ENCODE measurements at regions not wholly inside any gene's neighbourhood (a gene's known extent, or its start where the extent isn't known, plus 50 kb on each side); places are given as distances from the start of the nearest gene placed in this dataset.

- Histone ChIP-seq H3K4me1 (ENCODE audit: control insufficient read depth, insufficient read depth, low read length) (no peaks in the 10 kb centered on the region), H3K27ac (ENCODE audit: low read length) (no peak overlapping the region), H3K4me3 (ENCODE audit: low read length) (no peak overlapping the region), H3K36me3 (ENCODE audit: control insufficient read depth, insufficient read depth, low read length) (no peaks in the 10 kb centered on the region), H3K27me3 (ENCODE audit: control insufficient read depth, insufficient read depth, low read length) (no peaks in the 10 kb centered on the region), H3K9me3 (replicated peaks; ENCODE audit: control insufficient read depth, low read depth, low read length) (peaks cover 6% of the 10 kb centered on the region)
- 84% methylated on average over 3 of the region's 4 CpGs for WGBS (ENCODE audit: insufficient coverage)
- DNase-seq = no peak
Observed at GRCh38 chr5:61907995-61908394, 398.0 kb upstream of the KIF2A start.

GRCh38 chr5:61910771-61911170, 395.2 kb upstream of the KIF2A start:
- Histone ChIP-seq H3K36me3 (ENCODE audit: control insufficient read depth, insufficient read depth, low read length) (no peaks in the 10 kb centered on the region), H3K27ac (ENCODE audit: low read length) (no peak overlapping the region), H3K9me3 (replicated peaks; ENCODE audit: control insufficient read depth, low read depth, low read length) (peaks cover 6% of the 10 kb centered on the region), H3K4me1 (ENCODE audit: control insufficient read depth, insufficient read depth, low read length) (no peaks in the 10 kb centered on the region), H3K4me3 (ENCODE audit: low read length) (no peak overlapping the region), H3K27me3 (ENCODE audit: control insufficient read depth, insufficient read depth, low read length) (no peaks in the 10 kb centered on the region)
- no peak for DNase-seq
- 90% methylated on average over 2 of the region's 2 CpGs for WGBS (ENCODE audit: insufficient coverage)

- H3K36me3 ChIP-seq (ENCODE audit: control insufficient read depth, insufficient read depth, low read length) = no peaks in the 10 kb centered on the region
- WGBS (ENCODE audit: insufficient coverage) = 94% methylated on average over 3 of the region's 6 CpGs
- no peak overlapping the region for H3K27ac ChIP-seq (ENCODE audit: low read length)
- DNase-seq = no peak
- no peaks in the 10 kb centered on the region for H3K4me1 ChIP-seq (ENCODE audit: control insufficient read depth, insufficient read depth, low read length)
- no peaks in the 10 kb centered on the region for H3K27me3 ChIP-seq (ENCODE audit: control insufficient read depth, insufficient read depth, low read length)
- H3K9me3 ChIP-seq (replicated peaks; ENCODE audit: control insufficient read depth, low read depth, low read length) = peaks cover 6% of the 10 kb centered on the region
- no peak overlapping the region for H3K4me3 ChIP-seq (ENCODE audit: low read length)
Observed at GRCh38 chr5:61912559-61912958, 393.4 kb upstream of the KIF2A start.

- Histone ChIP-seq H3K4me1 (ENCODE audit: control insufficient read depth, insufficient read depth, low read length) (no peaks in the 10 kb centered on the region), H3K27me3 (ENCODE audit: control insufficient read depth, insufficient read depth, low read length) (no peaks in the 10 kb centered on the region), H3K27ac (ENCODE audit: low read length) (no peak overlapping the region), H3K36me3 (ENCODE audit: control insufficient read depth, insufficient read depth, low read length) (no peaks in the 10 kb centered on the region), H3K4me3 (ENCODE audit: low read length) (no peak overlapping the region), H3K9me3 (replicated peaks; ENCODE audit: control insufficient read depth, low read depth, low read length) (peaks cover 6% of the 10 kb centered on the region)
- 53% methylated on average over 2 of the region's 4 CpGs for WGBS (ENCODE audit: insufficient coverage)
- DNase-seq = no peak
Observed at GRCh38 chr5:61915646-61916045, 390.4 kb upstream of the KIF2A start.

- peaks cover 4% of the 10 kb centered on the region for H3K9me3 ChIP-seq (replicated peaks; ENCODE audit: control insufficient read depth, low read depth, low read length)
- H3K4me1 ChIP-seq (ENCODE audit: control insufficient read depth, insufficient read depth, low read length) = no peaks in the 10 kb centered on the region
- no peaks in the 10 kb centered on the region for H3K36me3 ChIP-seq (ENCODE audit: control insufficient read depth, insufficient read depth, low read length)
- DNase-seq = no peak
- no peaks in the 10 kb centered on the region for H3K27me3 ChIP-seq (ENCODE audit: control insufficient read depth, insufficient read depth, low read length)
- 100% methylated on average over 1 of the region's 4 CpGs for WGBS (ENCODE audit: insufficient coverage)
- no peak overlapping the region for H3K4me3 ChIP-seq (ENCODE audit: low read length)
- no peak overlapping the region for H3K27ac ChIP-seq (ENCODE audit: low read length)
Observed at GRCh38 chr5:61916621-61917620, 389.1 kb upstream of the KIF2A start.

- Histone ChIP-seq H3K4me1 (ENCODE audit: control insufficient read depth, insufficient read depth, low read length) (no peaks in the 10 kb centered on the region), H3K36me3 (ENCODE audit: control insufficient read depth, insufficient read depth, low read length) (no peaks in the 10 kb centered on the region), H3K9me3 (replicated peaks; ENCODE audit: control insufficient read depth, low read depth, low read length) (no peaks in the 10 kb centered on the region), H3K27me3 (ENCODE audit: control insufficient read depth, insufficient read depth, low read length) (no peaks in the 10 kb centered on the region), H3K27ac (ENCODE audit: low read length) (no peak overlapping the region), H3K4me3 (ENCODE audit: low read length) (no peak overlapping the region)
- no peak for DNase-seq
- no CpG with 5 or more reads among the region's 2 CpGs for WGBS (ENCODE audit: insufficient coverage)
Observed at GRCh38 chr5:61918611-61919010, 387.4 kb upstream of the KIF2A start.

GRCh38 chr5:61919920-61920319, 386.1 kb upstream of the KIF2A start:
- H3K9me3 ChIP-seq (replicated peaks; ENCODE audit: control insufficient read depth, low read depth, low read length) = no peaks in the 10 kb centered on the region
- H3K27me3 ChIP-seq (ENCODE audit: control insufficient read depth, insufficient read depth, low read length) = no peaks in the 10 kb centered on the region
- H3K36me3 ChIP-seq (ENCODE audit: control insufficient read depth, insufficient read depth, low read length) = no peaks in the 10 kb centered on the region
- no peaks in the 10 kb centered on the region for H3K4me1 ChIP-seq (ENCODE audit: control insufficient read depth, insufficient read depth, low read length)
- no peak overlapping the region for H3K27ac ChIP-seq (ENCODE audit: low read length)
- no peak overlapping the region for H3K4me3 ChIP-seq (ENCODE audit: low read length)
- DNase-seq = no peak
- WGBS (ENCODE audit: insufficient coverage) = 61% methylated on average over 4 of the region's 6 CpGs

- Histone ChIP-seq H3K4me1 (ENCODE audit: control insufficient read depth, insufficient read depth, low read length) (no peaks in the 10 kb centered on the region), H3K36me3 (ENCODE audit: control insufficient read depth, insufficient read depth, low read length) (no peaks in the 10 kb centered on the region), H3K9me3 (replicated peaks; ENCODE audit: control insufficient read depth, low read depth, low read length) (no peaks in the 10 kb centered on the region), H3K27ac (ENCODE audit: low read length) (no peak overlapping the region), H3K27me3 (ENCODE audit: control insufficient read depth, insufficient read depth, low read length) (no peaks in the 10 kb centered on the region), H3K4me3 (ENCODE audit: low read length) (no peak overlapping the region)
- no CpG with 5 or more reads among the region's 1 CpG for WGBS (ENCODE audit: insufficient coverage)
- DNase-seq = no peak
Observed at GRCh38 chr5:61924251-61924650, 381.8 kb upstream of the KIF2A start.

- DNase-seq = no peak
- Histone ChIP-seq H3K27me3 (ENCODE audit: control insufficient read depth, insufficient read depth, low read length) (no peaks in the 10 kb centered on the region), H3K4me1 (ENCODE audit: control insufficient read depth, insufficient read depth, low read length) (no peaks in the 10 kb centered on the region), H3K36me3 (ENCODE audit: control insufficient read depth, insufficient read depth, low read length) (no peaks in the 10 kb centered on the region), H3K4me3 (ENCODE audit: low read length) (no peak overlapping the region), H3K9me3 (replicated peaks; ENCODE audit: control insufficient read depth, low read depth, low read length) (no peaks in the 10 kb centered on the region), H3K27ac (ENCODE audit: low read length) (no peak overlapping the region)
Observed at GRCh38 chr5:61926911-61927310, 379.1 kb upstream of the KIF2A start.

GRCh38 chr5:61931236-61931635, 374.8 kb upstream of the KIF2A start:
- H3K4me3 ChIP-seq (ENCODE audit: low read length) = no peak overlapping the region
- no peaks in the 10 kb centered on the region for H3K4me1 ChIP-seq (ENCODE audit: control insufficient read depth, insufficient read depth, low read length)
- no peaks in the 10 kb centered on the region for H3K9me3 ChIP-seq (replicated peaks; ENCODE audit: control insufficient read depth, low read depth, low read length)
- no peaks in the 10 kb centered on the region for H3K36me3 ChIP-seq (ENCODE audit: control insufficient read depth, insufficient read depth, low read length)
- H3K27me3 ChIP-seq (ENCODE audit: control insufficient read depth, insufficient read depth, low read length) = no peaks in the 10 kb centered on the region
- no peak overlapping the region for H3K27ac ChIP-seq (ENCODE audit: low read length)
- no peak for DNase-seq
